IMR-90 (cell line): ENCODE measurements at regions not wholly inside any gene's neighbourhood (a gene's known extent, or its start where the extent isn't known, plus 50 kb on each side); places are given as distances from the start of the nearest gene placed in this dataset.

ENCODE experiments used
- ATAC-seq: fragments of 200-7000 bp; cut with Tn5 transposase; 2 replicates; pipeline ENCODE4 v1.9.1; 2020; ENCODE audit warnings: low read depth, mild to moderate bottlenecking, moderate library complexity
- BruUV-seq: library from RNA; stranded (reverse); fragments of 400-500 nt; replicated peaks from 2 replicates; lab custom pipeline; 2021; lab: Mats Ljungman, UMichigan
- CTCF ChIA-PET: fragments of 300-600 bp; formaldehyde crosslinking; extraction: SDS; loops from one replicate; lab custom pipeline; 2021; ENCODE audit warnings: antibody characterized with exemption; lab: Yijun Ruan, JAX
- POLR2A ChIA-PET: fragments of 300-600 bp; sonication (Branson Sonifier 250); formaldehyde crosslinking; loops from one replicate; lab custom pipeline; 2022; ENCODE audit warnings: antibody characterized with exemption; ENCODE audit not compliant: unreplicated experiment; lab: Charles Lee
- DNase-seq: peaks from one replicate; pipeline ENCODE4 v3.0.0; 2013
- H2AFZ ChIP-seq: replicated peaks from 2 replicates; pipeline ENCODE3; 2013; ENCODE audit warnings: low read length, mild to moderate bottlenecking; ENCODE audit not compliant: poor library complexity
- H2AK5ac ChIP-seq: 2 replicates; pipeline ENCODE4 v1.6.1; 2013; ENCODE audit warnings: low read depth, low read length, inconsistent platforms
- H2AK9ac ChIP-seq: replicated peaks from 2 replicates; pipeline ENCODE3; 2013; ENCODE audit warnings: mild to moderate bottlenecking, low read depth, low read length, moderate library complexity; ENCODE audit not compliant: poor library complexity
- H2BK120ac ChIP-seq: 2 replicates; pipeline ENCODE4 v1.6.1; 2013; ENCODE audit warnings: low read depth, low read length, inconsistent platforms
- H2BK15ac ChIP-seq: 3 replicates; pipeline ENCODE4 v1.6.1; 2013; ENCODE audit warnings: low read depth, low read length, inconsistent platforms
- H2BK20ac ChIP-seq: 2 replicates; pipeline ENCODE4 v1.6.1; 2013; ENCODE audit warnings: low read depth, mild to moderate bottlenecking, inconsistent platforms, low read length, moderate library complexity
- H2BK5ac ChIP-seq: 2 replicates; pipeline ENCODE4 v1.6.1; 2013; ENCODE audit warnings: mild to moderate bottlenecking, low read depth, low read length, inconsistent platforms; ENCODE audit not compliant: poor library complexity, severe bottlenecking
- H3K14ac ChIP-seq: replicated peaks from 2 replicates; pipeline ENCODE4 v1.6.1; 2013; ENCODE audit warnings: low read depth, low read length, inconsistent platforms
- H3K18ac ChIP-seq: 2 replicates; pipeline ENCODE4 v1.6.1; 2013; ENCODE audit warnings: low read depth, low read length, control low read depth
- H3K23ac ChIP-seq: 2 replicates; pipeline ENCODE4 v1.6.1; 2013; ENCODE audit warnings: low read depth, low read length, inconsistent platforms
- H3K27ac ChIP-seq: 2 replicates; pipeline ENCODE4 v1.5.1; 2013; ENCODE audit warnings: mild to moderate bottlenecking, control low read depth, low read length; ENCODE audit not compliant: insufficient read depth
- H3K27me3 ChIP-seq: 2 replicates; pipeline ENCODE4 v1.6.1; 2013; ENCODE audit warnings: low read length; ENCODE audit not compliant: control insufficient read depth, insufficient read depth
- H3K36me3 ChIP-seq: 2 replicates; pipeline ENCODE4 v1.6.1; 2013; ENCODE audit warnings: low read length, mixed read lengths; ENCODE audit not compliant: control insufficient read depth, insufficient read depth
- H3K4ac ChIP-seq: 2 replicates; pipeline ENCODE4 v1.6.1; 2013; ENCODE audit warnings: low read depth, low read length, inconsistent platforms
- H3K4me1 ChIP-seq: 2 replicates; pipeline ENCODE4 v1.6.1; 2013; ENCODE audit warnings: low read length, mixed read lengths; ENCODE audit not compliant: control insufficient read depth, insufficient read depth
- H3K4me2 ChIP-seq: 2 replicates; pipeline ENCODE4 v1.6.1; 2013; ENCODE audit warnings: low read depth, mild to moderate bottlenecking, control low read depth, low read length, moderate library complexity
- H3K4me3 ChIP-seq: 2 replicates; pipeline ENCODE4 v1.5.1; 2013; ENCODE audit warnings: low read depth, mild to moderate bottlenecking, control low read depth, low read length, moderate library complexity; ENCODE audit not compliant: insufficient read depth
- H3K56ac ChIP-seq: 2 replicates; pipeline ENCODE4 v1.6.1; 2013; ENCODE audit warnings: low read length, inconsistent platforms; ENCODE audit not compliant: insufficient read depth; ENCODE audit errors: extremely low read depth
- H3K79me1 ChIP-seq, 2 experiments: 2 replicates each; pipeline ENCODE4 v1.6.1; 2013; ENCODE audit warnings: low read length in 2 of 2, inconsistent platforms in 1 of 2, low read depth in 1 of 2
- H3K9ac ChIP-seq: 2 replicates; pipeline ENCODE4 v1.6.1; 2013; ENCODE audit warnings: low read depth, low read length, control low read depth
- H3K9me1 ChIP-seq: 2 replicates; pipeline ENCODE4 v1.6.1; 2013; ENCODE audit warnings: low read length, inconsistent platforms; ENCODE audit not compliant: insufficient read depth
- H3K9me3 ChIP-seq: 2 replicates; pipeline ENCODE4 v1.6.1; 2013; ENCODE audit warnings: low read length; ENCODE audit not compliant: control insufficient read depth, insufficient read depth
- H4K20me1 ChIP-seq: 2 replicates; pipeline ENCODE4 v1.6.1; 2013; ENCODE audit warnings: low read length, inconsistent platforms; ENCODE audit not compliant: insufficient read depth
- H4K5ac ChIP-seq: 2 replicates; pipeline ENCODE4 v1.6.1; 2013; ENCODE audit warnings: mild to moderate bottlenecking, low read depth, low read length, control low read depth
- H4K8ac ChIP-seq, 2 experiments: 2 replicates each; pipeline ENCODE4 v1.6.1; 2013; ENCODE audit warnings: low read depth in 2 of 2, low read length in 2 of 2, control low read depth in 1 of 2, inconsistent platforms in 1 of 2
- H4K91ac ChIP-seq: 2 replicates; pipeline ENCODE4 v1.6.1; 2013; ENCODE audit warnings: low read depth, low read length, inconsistent platforms; ENCODE audit not compliant: insufficient read depth
- FOS ChIP-seq: fragments of 150-350 bp; IDR thresholded peaks from 2 replicates; pipeline ENCODE4 v1.6.1; 2016; ENCODE audit warnings: low read depth, low read length
- MAFK ChIP-seq: IDR thresholded peaks from 2 replicates; pipeline ENCODE4 v1.6.1; 2012; ENCODE audit warnings: low read depth, low read length, improper control_type of control experiment
- RFX5 ChIP-seq: IDR thresholded peaks from 2 replicates; pipeline ENCODE4 v1.8.0; 2012; ENCODE audit warnings: low read depth, mild to moderate bottlenecking, low read length, moderate library complexity
- WGBS, 2 experiments: methylation state at CpG; one replicate each; pipeline versions ENCODE4 v1.1.5 to v1.1.7; 2013; ENCODE audit warnings: missing lambda C conversion rate in 2 of 2; ENCODE audit not compliant: insufficient read length in 1 of 2; ENCODE audit errors: extremely low coverage in 2 of 2; 5-methylcytosine and 5-hydroxymethylcytosine counted together
- dilution Hi-C: fragments of 300-500 bp; cut with HindIII; formaldehyde crosslinking; loops from one replicate; pipeline ENCODE4 v1.14.3; 2018; ENCODE audit warnings: low sequenced_read_pairs; ENCODE audit not compliant: unreplicated experiment
- in situ Hi-C: fragments of 300-500 bp; cut with MboI; formaldehyde crosslinking; loops from 3 replicates; pipeline ENCODE4 v1.14.3; 2019; ENCODE audit warnings: low sequenced_read_pairs, inconsistent platforms, mixed read lengths
- intact Hi-C: fragments of 100-400 bp; cut with micrococcal nuclease; formaldehyde crosslinking; loops from 2 replicates; pipeline ENCODE4 v1.10.0; 2022

DNA sequence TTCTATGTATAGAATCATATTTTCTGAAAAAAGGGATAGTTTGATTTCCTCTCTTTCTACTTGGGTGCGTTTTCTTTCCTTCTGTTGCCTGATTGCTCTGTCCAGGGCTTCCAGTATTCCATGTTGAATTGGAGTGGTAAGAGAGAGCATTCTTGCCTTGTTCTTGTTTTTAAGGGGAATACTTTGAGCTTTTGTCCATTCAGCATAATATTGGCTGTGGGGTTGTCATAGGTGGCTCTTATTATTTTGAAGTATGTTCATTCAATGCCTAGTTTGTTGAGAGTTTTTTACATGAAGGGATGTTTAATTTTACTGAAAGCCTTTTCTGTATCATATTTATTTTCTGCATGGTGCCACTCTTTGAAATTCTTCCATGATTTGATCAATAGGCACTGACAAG lies 173.5 kb upstream of the IRS2 start:
- in situ Hi-C loops: no loop called here
- Histone ChIP-seq H3K79me1 (no peaks in the 10 kb centered on the region), H2AFZ (no peak overlapping the region), H3K9me1 (no peaks in the 10 kb centered on the region), H4K8ac (no peak overlapping the region), H3K4ac (no peak overlapping the region), H4K5ac (no peak overlapping the region), H4K91ac (no peak overlapping the region), H3K4me1 (peaks cover 4% of the 10 kb centered on the region), H2AK5ac (no peak overlapping the region), H3K56ac (no peak overlapping the region), H3K9ac (no peak overlapping the region), H3K27ac (no peak overlapping the region), H3K18ac (no peak overlapping the region), H3K9me3 (peaks cover 5% of the 10 kb centered on the region), H2AK9ac (no peak overlapping the region), H3K36me3 (no peaks in the 10 kb centered on the region), H2BK15ac (no peak overlapping the region), H3K23ac (no peak overlapping the region), H2BK20ac (no peak overlapping the region), H3K4me3 (no peak overlapping the region), H2BK5ac (no peak overlapping the region), H3K27me3 (no peaks in the 10 kb centered on the region), H4K20me1 (no peaks in the 10 kb centered on the region), H2BK120ac (no peak overlapping the region), H3K4me2 (no peak overlapping the region), H3K14ac (no peak overlapping the region)
- no peak for ATAC-seq
- BruUV-seq: no TSS peak
- no peak for DNase-seq
- intact Hi-C loops: loop anchor here (10.0 kb wide), 1 partner anchor 665 kb away; no protein-coding TSS in a partner anchor
- dilution Hi-C loops: no loop called here
- CTCF ChIA-PET: no interaction called here
- WGBS, 2 experiments: no CpG with 5 or more reads among the region's 1 CpG
- POLR2A ChIA-PET: no interaction called here
- TF ChIP-seq MAFK (peak; percentile 41; the same call in 1 of the 2 replicates), FOS (no peak), RFX5 (no peak)
